GM10266 (cell line): ENCODE measurements at regions not wholly inside any gene's neighbourhood (a gene's known extent, or its start where the extent isn't known, plus 50 kb on each side); places are given as distances from the start of the nearest gene placed in this dataset.

Experiments used
- DNase-seq: peaks from one replicate; pipeline ENCODE4 v3.0.0; 2012; ENCODE audit errors: extremely low spot score
- TF ChIP-seq, protein P1 (sequence below): IDR thresholded peaks from 2 replicates; pipeline ENCODE4 v1.5.1; 2012; ENCODE audit warnings: mild to moderate bottlenecking, low read depth; ENCODE audit not compliant: control insufficient read depth, insufficient read depth; ENCODE audit errors: missing control alignments

DNA sequence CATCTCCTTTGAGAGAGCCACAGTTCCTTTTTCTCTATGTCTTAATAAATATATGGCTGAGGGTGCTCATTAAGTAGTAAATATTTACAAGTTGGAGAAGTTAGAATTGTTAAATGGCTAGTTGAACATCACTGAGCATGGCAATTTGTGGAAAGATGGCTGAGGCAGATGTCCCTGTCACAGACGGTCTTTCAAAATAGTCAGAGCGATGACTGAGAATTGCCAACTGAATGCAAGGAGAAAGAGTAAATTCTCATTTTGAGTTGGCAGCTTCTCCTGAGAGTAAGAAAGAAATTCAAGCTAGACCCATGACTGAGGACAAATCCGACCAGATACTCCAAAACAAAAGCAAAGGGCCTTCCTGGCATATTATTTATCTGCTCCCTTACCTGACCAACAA lies 617.9 kb downstream of the KCTD16 start:
- DNase-seq: no peak
- TF ChIP-seq, protein P1, sequence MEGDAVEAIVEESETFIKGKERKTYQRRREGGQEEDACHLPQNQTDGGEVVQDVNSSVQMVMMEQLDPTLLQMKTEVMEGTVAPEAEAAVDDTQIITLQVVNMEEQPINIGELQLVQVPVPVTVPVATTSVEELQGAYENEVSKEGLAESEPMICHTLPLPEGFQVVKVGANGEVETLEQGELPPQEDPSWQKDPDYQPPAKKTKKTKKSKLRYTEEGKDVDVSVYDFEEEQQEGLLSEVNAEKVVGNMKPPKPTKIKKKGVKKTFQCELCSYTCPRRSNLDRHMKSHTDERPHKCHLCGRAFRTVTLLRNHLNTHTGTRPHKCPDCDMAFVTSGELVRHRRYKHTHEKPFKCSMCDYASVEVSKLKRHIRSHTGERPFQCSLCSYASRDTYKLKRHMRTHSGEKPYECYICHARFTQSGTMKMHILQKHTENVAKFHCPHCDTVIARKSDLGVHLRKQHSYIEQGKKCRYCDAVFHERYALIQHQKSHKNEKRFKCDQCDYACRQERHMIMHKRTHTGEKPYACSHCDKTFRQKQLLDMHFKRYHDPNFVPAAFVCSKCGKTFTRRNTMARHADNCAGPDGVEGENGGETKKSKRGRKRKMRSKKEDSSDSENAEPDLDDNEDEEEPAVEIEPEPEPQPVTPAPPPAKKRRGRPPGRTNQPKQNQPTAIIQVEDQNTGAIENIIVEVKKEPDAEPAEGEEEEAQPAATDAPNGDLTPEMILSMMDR: no peak

DNA sequence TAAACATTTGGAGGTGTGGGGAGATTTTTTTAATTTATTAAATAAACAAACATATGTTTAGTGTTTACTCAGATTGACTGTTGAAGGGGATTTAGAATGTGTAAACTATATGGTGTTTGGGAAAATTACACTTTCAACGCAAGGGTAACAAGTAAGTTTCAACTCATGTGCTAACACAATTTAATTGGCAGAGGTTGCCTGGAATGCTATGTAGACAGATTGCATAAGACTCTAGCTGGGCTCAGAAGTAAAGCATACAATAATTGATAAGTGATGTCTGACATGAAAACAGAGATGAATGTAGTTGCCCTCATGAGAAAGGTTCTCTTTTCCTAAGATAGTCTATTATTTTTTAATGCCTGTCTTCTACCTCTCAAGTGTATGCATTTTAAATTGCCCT lies 617.4 kb downstream of the KCTD16 start:
- TF ChIP-seq, protein P1: no peak
- DNase-seq: no peak

DNA sequence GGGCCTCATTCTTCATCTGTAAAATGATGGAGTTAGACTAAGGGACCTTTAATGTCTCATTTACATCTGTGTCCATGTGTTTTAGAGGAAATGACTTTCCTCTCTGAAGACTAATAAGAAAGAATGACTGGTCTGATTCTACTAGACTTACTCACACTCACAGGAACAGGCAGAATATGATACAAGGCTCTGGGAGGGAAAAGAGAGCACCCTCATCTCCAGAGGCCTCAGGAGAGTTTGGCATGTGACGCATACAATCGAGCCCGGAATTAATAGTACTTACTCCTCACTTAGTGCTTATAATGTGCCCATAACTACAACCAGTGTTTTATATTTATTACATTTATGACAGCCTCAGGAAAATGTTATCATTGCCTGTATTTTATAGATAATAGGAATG lies 608.7 kb downstream of the KCTD16 start:
- no peak for DNase-seq

DNA sequence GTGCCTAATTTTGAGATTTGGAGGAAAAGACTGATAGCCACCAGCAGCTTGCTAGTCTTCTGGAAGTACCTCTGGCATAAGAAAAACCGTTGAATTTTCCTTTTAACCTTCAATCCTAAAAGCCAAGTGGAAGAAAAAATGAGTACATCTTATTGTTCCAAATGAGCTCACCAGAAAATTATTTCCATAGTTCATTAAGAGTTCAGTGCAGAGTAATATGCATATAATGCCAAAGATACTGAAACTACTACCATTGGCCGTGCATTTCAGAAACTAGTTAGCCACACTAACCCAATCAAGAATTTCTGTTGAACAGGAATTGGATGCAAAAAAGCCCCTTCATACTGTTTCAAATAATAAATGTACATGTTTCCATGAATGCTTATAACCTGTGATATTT lies 607.9 kb downstream of the KCTD16 start:
- no peak for DNase-seq
- TF ChIP-seq, protein P1: no peak

More for the DNA sequence above, 608.7 kb downstream of the KCTD16 start:
- TF ChIP-seq, protein P1: no peak

DNA sequence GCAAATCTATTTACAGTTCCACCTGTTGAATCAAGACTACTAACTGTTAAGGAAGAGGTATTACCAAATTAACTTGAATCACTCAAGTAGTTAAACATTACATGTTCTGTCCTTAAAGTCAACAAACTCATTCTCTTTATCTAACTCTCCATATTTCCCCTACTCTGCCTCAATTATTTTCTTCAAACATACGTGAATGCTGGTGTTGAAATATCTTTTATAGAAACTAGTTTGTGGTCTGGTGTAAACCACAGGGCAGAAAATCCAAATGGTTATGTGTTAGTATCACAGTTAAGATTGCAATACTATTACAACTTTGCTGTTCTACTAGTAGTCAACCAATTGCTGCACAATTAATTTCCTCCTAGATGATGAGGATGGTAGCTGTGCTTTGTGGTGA lies 603.5 kb downstream of the KCTD16 start:
- no peak for DNase-seq
- TF ChIP-seq, protein P1: no peak

DNA sequence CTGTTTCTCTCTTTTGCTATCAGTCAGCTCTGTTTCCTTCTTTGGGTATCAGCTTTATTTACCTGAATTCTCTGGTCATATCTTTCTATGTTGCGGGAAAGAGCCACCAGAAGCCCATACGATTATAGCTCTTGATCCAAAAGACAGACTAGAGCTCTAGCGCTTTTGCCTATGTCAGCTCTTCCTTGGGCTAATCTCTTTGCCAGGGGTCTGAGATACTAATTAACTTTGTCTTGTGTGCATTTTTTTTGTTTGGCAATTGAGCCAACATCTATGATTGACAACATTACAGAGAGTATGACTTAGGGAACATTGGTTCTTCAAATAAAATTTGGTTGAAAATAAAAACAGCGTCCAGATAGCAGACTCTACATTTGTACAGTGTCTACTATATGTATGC lies 603.0 kb downstream of the KCTD16 start:
- no peak for DNase-seq
- TF ChIP-seq, protein P1: no peak

DNA sequence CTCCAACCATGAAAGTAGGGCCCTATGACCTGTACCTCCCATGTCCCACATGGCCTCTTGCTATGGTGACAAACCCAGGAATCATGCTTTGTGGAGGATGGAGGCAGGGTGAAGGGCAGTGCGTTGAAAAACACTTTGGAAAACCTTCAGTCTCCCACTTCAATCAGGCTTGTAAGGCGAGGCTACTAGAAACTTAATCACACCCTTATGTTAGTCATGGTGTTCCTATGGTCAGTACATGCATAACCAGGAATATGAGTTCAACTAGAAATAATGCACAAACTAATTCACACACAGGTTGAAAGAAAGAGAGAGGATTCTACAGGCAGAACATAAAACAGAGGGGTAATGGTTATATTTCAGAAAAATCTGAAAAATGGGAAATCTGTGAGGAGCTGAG lies 601.1 kb downstream of the KCTD16 start:
- TF ChIP-seq, protein P1: no peak
- no peak for DNase-seq

DNA sequence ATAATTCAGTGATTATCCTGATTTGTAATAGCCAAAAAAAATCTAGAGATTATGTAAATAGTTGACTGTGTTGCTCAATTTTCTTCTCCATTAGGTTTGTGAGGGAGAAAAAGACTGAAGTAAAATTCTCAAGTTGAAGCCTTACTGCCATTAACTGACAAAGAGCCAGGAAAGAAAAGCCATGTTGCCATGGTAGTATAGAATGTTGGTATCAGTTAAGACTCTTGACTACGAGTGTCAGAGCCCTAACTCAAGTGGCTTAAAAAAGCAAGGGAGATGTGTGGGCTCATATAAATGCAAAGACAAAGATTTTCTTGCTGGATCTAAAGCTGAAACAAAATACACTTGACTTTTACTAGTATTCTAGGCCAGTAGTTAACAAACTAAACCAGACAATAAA lies 571.7 kb downstream of the KCTD16 start:
- DNase-seq: no peak
- TF ChIP-seq, protein P1: no peak
